Activated CD4-positive, alpha-beta memory T cell treated with anti-CD3 and anti-CD28 coated beads for 36 hours (primary cell): ENCODE measurements at regions not wholly inside any gene's neighbourhood (a gene's known extent, or its start where the extent isn't known, plus 50 kb on each side); places are given as distances from the start of the nearest gene placed in this dataset.

Experiments
- CTCF ChIA-PET: fragments of 350-600 bp; sonication (Branson Sonifier 250); formaldehyde crosslinking; loops from one replicate; lab custom pipeline; 2021; ENCODE audit warnings: antibody characterized with exemption, inconsistent platforms; lab: Charles Lee
- POLR2A ChIA-PET: fragments of 350-600 bp; sonication (Branson Sonifier 250); formaldehyde crosslinking; loops from one replicate; lab custom pipeline; 2021; ENCODE audit warnings: antibody characterized with exemption; lab: Charles Lee
- DNase-seq: peaks from one replicate; pipeline ENCODE4 v3.0.0-alpha.2; 2020
- H3K27ac Mint-ChIP-seq: one replicate; pipeline ENCODE4 v1.8.0; 2021; ENCODE audit warnings: mixed read lengths
- H3K27me3 Mint-ChIP-seq: one replicate; pipeline ENCODE4 v1.8.0; 2021; ENCODE audit warnings: mixed read lengths
- H3K36me3 Mint-ChIP-seq: one replicate; pipeline ENCODE4 v1.8.0; 2021; ENCODE audit warnings: mixed read lengths
- H3K4me1 Mint-ChIP-seq: one replicate; pipeline ENCODE4 v1.8.0; 2021; ENCODE audit warnings: low read depth, mixed read lengths
- H3K4me3 Mint-ChIP-seq: one replicate; pipeline ENCODE4 v1.8.0; 2021; ENCODE audit warnings: mild to moderate bottlenecking, mixed read lengths
- H3K9me3 Mint-ChIP-seq: one replicate; pipeline ENCODE4 v1.8.0; 2021; ENCODE audit warnings: mixed read lengths
- intact Hi-C: fragments of 100-400 bp; cut with micrococcal nuclease; formaldehyde crosslinking; loops from one replicate; pipeline ENCODE4 v1.15.1; 2023

GRCh38 chr11:90823446-90823845 is 600.6 kb upstream of the CHORDC1 start:
- Mint-ChIP-seq H3K27ac (no peak overlapping the region), H3K4me1 (no peaks in the 10 kb centered on the region), H3K4me3 (no peak overlapping the region), H3K36me3 (no peaks in the 10 kb centered on the region), H3K27me3 (no peaks in the 10 kb centered on the region), H3K9me3 (peaks cover 21% of the 10 kb centered on the region)
- CTCF ChIA-PET, result no interaction called here
- POLR2A ChIA-PET, result no interaction called here
- DNase-seq, result no peak
- intact Hi-C loops, result no loop called here

- H3K27ac Mint-ChIP-seq, result no peak overlapping the region
- no peak for DNase-seq
- no peaks in the 10 kb centered on the region for H3K36me3 Mint-ChIP-seq
- no peaks in the 10 kb centered on the region for H3K27me3 Mint-ChIP-seq
- intact Hi-C loops, result no loop called here
- ChIA-PET CTCF (no interaction called here), POLR2A (no interaction called here)
- H3K4me1 Mint-ChIP-seq, result no peaks in the 10 kb centered on the region
- no peak overlapping the region for H3K4me3 Mint-ChIP-seq
- peaks cover 21% of the 10 kb centered on the region for H3K9me3 Mint-ChIP-seq
Measured at GRCh38 chr11:90822996-90823395, 600.1 kb upstream of the CHORDC1 start.

- no peak for DNase-seq
- CTCF ChIA-PET, result interaction anchor here (1.0 kb wide), 1 partner anchor 8 kb away, joined by 3 read pairs; no protein-coding TSS in a partner anchor
- Mint-ChIP-seq H3K4me3 (no peak overlapping the region), H3K36me3 (no peaks in the 10 kb centered on the region), H3K27me3 (no peaks in the 10 kb centered on the region), H3K27ac (no peak overlapping the region), H3K9me3 (peaks cover 23% of the 10 kb centered on the region), H3K4me1 (no peaks in the 10 kb centered on the region)
- POLR2A ChIA-PET, result no interaction called here
- intact Hi-C loops, result no loop called here
Measured at GRCh38 chr11:90818196-90818745, 595.4 kb upstream of the CHORDC1 start.

GRCh38 chr11:90809581-90809980 is 586.7 kb upstream of the CHORDC1 start:
- ChIA-PET CTCF (no interaction called here), POLR2A (no interaction called here)
- no peaks in the 10 kb centered on the region for H3K36me3 Mint-ChIP-seq
- H3K27ac Mint-ChIP-seq, result no peak overlapping the region
- H3K4me1 Mint-ChIP-seq, result no peaks in the 10 kb centered on the region
- H3K4me3 Mint-ChIP-seq, result no peak overlapping the region
- peaks cover 2% of the 10 kb centered on the region for H3K9me3 Mint-ChIP-seq
- no peaks in the 10 kb centered on the region for H3K27me3 Mint-ChIP-seq
- intact Hi-C loops, result no loop called here
- DNase-seq, result no peak

- no peaks in the 10 kb centered on the region for H3K36me3 Mint-ChIP-seq
- no peaks in the 10 kb centered on the region for H3K4me1 Mint-ChIP-seq
- ChIA-PET POLR2A (no interaction called here), CTCF (no interaction called here)
- H3K4me3 Mint-ChIP-seq, result no peak overlapping the region
- H3K27ac Mint-ChIP-seq, result no peak overlapping the region
- DNase-seq, result no peak
- peaks cover 6% of the 10 kb centered on the region for H3K9me3 Mint-ChIP-seq
- no peaks in the 10 kb centered on the region for H3K27me3 Mint-ChIP-seq
- intact Hi-C loops, result no loop called here
Measured at GRCh38 chr11:90805172-90805571, 582.3 kb upstream of the CHORDC1 start.

GRCh38 chr11:90803831-90804230 is 581.0 kb upstream of the CHORDC1 start:
- POLR2A ChIA-PET, result no interaction called here
- Mint-ChIP-seq H3K27me3 (no peaks in the 10 kb centered on the region), H3K36me3 (no peaks in the 10 kb centered on the region), H3K27ac (no peak overlapping the region), H3K4me1 (no peaks in the 10 kb centered on the region), H3K9me3 (peaks cover 6% of the 10 kb centered on the region), H3K4me3 (no peak overlapping the region)
- no peak for DNase-seq
- intact Hi-C loops, result no loop called here
- CTCF ChIA-PET, result no interaction called here

GRCh38 chr11:90803366-90803765 is 580.5 kb upstream of the CHORDC1 start:
- no peaks in the 10 kb centered on the region for H3K27me3 Mint-ChIP-seq
- peaks cover 6% of the 10 kb centered on the region for H3K9me3 Mint-ChIP-seq
- no peak for DNase-seq
- ChIA-PET CTCF (no interaction called here), POLR2A (no interaction called here)
- H3K4me1 Mint-ChIP-seq, result no peaks in the 10 kb centered on the region
- H3K36me3 Mint-ChIP-seq, result no peaks in the 10 kb centered on the region
- H3K4me3 Mint-ChIP-seq, result no peak overlapping the region
- intact Hi-C loops, result no loop called here
- no peak overlapping the region for H3K27ac Mint-ChIP-seq

GRCh38 chr11:90798769-90799168 is 575.9 kb upstream of the CHORDC1 start:
- H3K4me3 Mint-ChIP-seq, result no peak overlapping the region
- DNase-seq, result no peak
- H3K4me1 Mint-ChIP-seq, result no peaks in the 10 kb centered on the region
- CTCF ChIA-PET, result no interaction called here
- peaks cover 4% of the 10 kb centered on the region for H3K9me3 Mint-ChIP-seq
- no peak overlapping the region for H3K27ac Mint-ChIP-seq
- H3K36me3 Mint-ChIP-seq, result no peaks in the 10 kb centered on the region
- intact Hi-C loops, result no loop called here
- no peaks in the 10 kb centered on the region for H3K27me3 Mint-ChIP-seq
- POLR2A ChIA-PET, result no interaction called here

- Mint-ChIP-seq H3K36me3 (no peaks in the 10 kb centered on the region), H3K4me1 (no peaks in the 10 kb centered on the region), H3K4me3 (no peak overlapping the region), H3K9me3 (peaks cover 5% of the 10 kb centered on the region), H3K27ac (no peak overlapping the region), H3K27me3 (no peaks in the 10 kb centered on the region)
- DNase-seq, result no peak
- intact Hi-C loops, result no loop called here
- ChIA-PET POLR2A (no interaction called here), CTCF (no interaction called here)
Measured at GRCh38 chr11:90795746-90796145, 572.9 kb upstream of the CHORDC1 start.

- CTCF ChIA-PET, result no interaction called here
- Mint-ChIP-seq H3K27me3 (no peaks in the 10 kb centered on the region), H3K27ac (no peak overlapping the region), H3K36me3 (no peaks in the 10 kb centered on the region), H3K9me3 (peaks cover 29% of the 10 kb centered on the region), H3K4me1 (no peaks in the 10 kb centered on the region), H3K4me3 (no peak overlapping the region)
- POLR2A ChIA-PET, result no interaction called here
- no peak for DNase-seq
- intact Hi-C loops, result no loop called here
Measured at GRCh38 chr11:90788961-90789360, 566.1 kb upstream of the CHORDC1 start.

GRCh38 chr11:90784241-90784814 is 561.5 kb upstream of the CHORDC1 start:
- POLR2A ChIA-PET, result no interaction called here
- Mint-ChIP-seq H3K27me3 (no peaks in the 10 kb centered on the region), H3K9me3 (peaks cover 23% of the 10 kb centered on the region), H3K4me1 (no peaks in the 10 kb centered on the region), H3K27ac (no peak overlapping the region), H3K4me3 (no peak overlapping the region), H3K36me3 (no peaks in the 10 kb centered on the region)
- DNase-seq, result no peak
- intact Hi-C loops, result no loop called here
- CTCF ChIA-PET, result no interaction called here

GRCh38 chr11:90783111-90783510 is 560.3 kb upstream of the CHORDC1 start:
- Mint-ChIP-seq H3K4me1 (no peaks in the 10 kb centered on the region), H3K9me3 (peaks cover 18% of the 10 kb centered on the region), H3K27me3 (no peaks in the 10 kb centered on the region), H3K36me3 (no peaks in the 10 kb centered on the region), H3K27ac (no peak overlapping the region), H3K4me3 (no peak overlapping the region)
- ChIA-PET CTCF (interaction anchor here (0.7 kb wide), 1 partner anchor 157 kb away, joined by 3 read pairs; no protein-coding TSS in a partner anchor), POLR2A (no interaction called here)
- DNase-seq, result no peak
- intact Hi-C loops, result no loop called here

GRCh38 chr11:90779098-90779497 is 556.2 kb upstream of the CHORDC1 start:
- peaks cover 14% of the 10 kb centered on the region for H3K9me3 Mint-ChIP-seq
- no peaks in the 10 kb centered on the region for H3K36me3 Mint-ChIP-seq
- H3K27me3 Mint-ChIP-seq, result no peaks in the 10 kb centered on the region
- no peak overlapping the region for H3K4me3 Mint-ChIP-seq
- no peaks in the 10 kb centered on the region for H3K4me1 Mint-ChIP-seq
- POLR2A ChIA-PET, result no interaction called here
- CTCF ChIA-PET, result no interaction called here
- intact Hi-C loops, result no loop called here
- no peak for DNase-seq
- no peak overlapping the region for H3K27ac Mint-ChIP-seq
